ENCODE measurements at regions not wholly inside any gene's neighbourhood (a gene's known extent, or its start where the extent isn't known, plus 50 kb on each side); places are given as distances from the start of the nearest gene placed in this dataset.
"Not testable (repeated sequence)": the region's sequence is repeated elsewhere in the genome, so short reads cannot be mapped to it uniquely, and the experiment has no call there.

- in situ Hi-C loops (cut with HindIII; ENCODE audit: low sequenced_read_pairs), result no loop called here
Measured at GRCh38 chr4:64738240-64738639, 329.0 kb upstream of the TECRL start.

GRCh38 chr4:64737854-64738138 lies 328.5 kb upstream of the TECRL start:
- in situ Hi-C loops (cut with HindIII; ENCODE audit: low sequenced_read_pairs), result not testable (repeated sequence)

GRCh38 chr4:64737026-64737853 lies 328.0 kb upstream of the TECRL start:
- in situ Hi-C loops (cut with HindIII; ENCODE audit: low sequenced_read_pairs), result no loop called here

- in situ Hi-C loops (cut with HindIII; ENCODE audit: low sequenced_read_pairs), result no loop called here
Measured at GRCh38 chr4:64729561-64729960, 320.3 kb upstream of the TECRL start.

GRCh38 chr4:64727960-64728359 lies 318.7 kb upstream of the TECRL start:
- in situ Hi-C loops (cut with HindIII; ENCODE audit: low sequenced_read_pairs), result no loop called here

GRCh38 chr4:64727391-64727790 lies 318.1 kb upstream of the TECRL start:
- in situ Hi-C loops (cut with HindIII; ENCODE audit: low sequenced_read_pairs), result not testable (repeated sequence)

- in situ Hi-C loops (cut with HindIII; ENCODE audit: low sequenced_read_pairs), result no loop called here
Measured at GRCh38 chr4:64724689-64725088, 315.4 kb upstream of the TECRL start.

GRCh38 chr4:64721106-64721505 lies 311.9 kb upstream of the TECRL start:
- in situ Hi-C loops (cut with HindIII; ENCODE audit: low sequenced_read_pairs), result no loop called here

- in situ Hi-C loops (cut with HindIII; ENCODE audit: low sequenced_read_pairs), result no loop called here
Measured at GRCh38 chr4:64718091-64718490, 308.8 kb upstream of the TECRL start.

- in situ Hi-C loops (cut with HindIII; ENCODE audit: low sequenced_read_pairs), result no loop called here
Measured at GRCh38 chr4:64715741-64716140, 306.5 kb upstream of the TECRL start.

- in situ Hi-C loops (cut with HindIII; ENCODE audit: low sequenced_read_pairs), result no loop called here
Measured at GRCh38 chr4:64713256-64713840, 304.1 kb upstream of the TECRL start.

GRCh38 chr4:64712590-64712989 lies 303.3 kb upstream of the TECRL start:
- in situ Hi-C loops (cut with HindIII; ENCODE audit: low sequenced_read_pairs), result no loop called here

GRCh38 chr4:64705989-64706388 lies 296.7 kb upstream of the TECRL start:
- in situ Hi-C loops (cut with HindIII; ENCODE audit: low sequenced_read_pairs), result no loop called here

- in situ Hi-C loops (cut with HindIII; ENCODE audit: low sequenced_read_pairs), result no loop called here
Measured at GRCh38 chr4:64698171-64698570, 288.9 kb upstream of the TECRL start.

GRCh38 chr4:64682946-64683345 lies 273.7 kb upstream of the TECRL start:
- in situ Hi-C loops (cut with HindIII; ENCODE audit: low sequenced_read_pairs), result no loop called here

- in situ Hi-C loops (cut with HindIII; ENCODE audit: low sequenced_read_pairs), result no loop called here
Measured at GRCh38 chr4:64682481-64682880, 273.2 kb upstream of the TECRL start.

- in situ Hi-C loops (cut with HindIII; ENCODE audit: low sequenced_read_pairs), result not testable (repeated sequence)
Measured at GRCh38 chr4:64673121-64673520, 263.9 kb upstream of the TECRL start.

- in situ Hi-C loops (cut with HindIII; ENCODE audit: low sequenced_read_pairs), result no loop called here
Measured at GRCh38 chr4:64670647-64671046, 261.4 kb upstream of the TECRL start.

GRCh38 chr4:64643841-64644240 lies 234.6 kb upstream of the TECRL start:
- in situ Hi-C loops (cut with HindIII; ENCODE audit: low sequenced_read_pairs), result no loop called here

- in situ Hi-C loops (cut with HindIII; ENCODE audit: low sequenced_read_pairs), result no loop called here
Measured at GRCh38 chr4:64642936-64643335, 233.7 kb upstream of the TECRL start.

- in situ Hi-C loops (cut with HindIII; ENCODE audit: low sequenced_read_pairs), result not testable (repeated sequence)
Measured at GRCh38 chr4:64640402-64640801, 231.2 kb upstream of the TECRL start.

GRCh38 chr4:64625438-64625837 lies 216.2 kb upstream of the TECRL start:
- in situ Hi-C loops (cut with HindIII; ENCODE audit: low sequenced_read_pairs), result no loop called here

GRCh38 chr4:64617800-64618199 lies 208.6 kb upstream of the TECRL start:
- in situ Hi-C loops (cut with HindIII; ENCODE audit: low sequenced_read_pairs), result no loop called here

All from DLD1 (cell line).